Renal cortical epithelial cell (primary cell): ENCODE measurements at regions not wholly inside any gene's neighbourhood (a gene's known extent, or its start where the extent isn't known, plus 50 kb on each side); places are given as distances from the start of the nearest gene placed in this dataset.
"Not testable (repeated sequence)": the region's sequence is repeated elsewhere in the genome, so short reads cannot be mapped to it uniquely, and the experiment has no call there.

Experiments
- DNase-seq: peaks from one replicate; pipeline ENCODE4 v3.0.0-alpha.2; 2011; ENCODE audit warnings: low read depth

- no peak for DNase-seq
These were observed 147.1 kb upstream of the IFNG-AS1 start for GRCh38 chr12:67842124-67842523.

- DNase-seq = no peak
These were observed 146.0 kb upstream of the IFNG-AS1 start for GRCh38 chr12:67843257-67843656.

GRCh38 chr12:67852701-67853100, 136.5 kb upstream of the IFNG-AS1 start:
- no peak for DNase-seq

GRCh38 chr12:67853204-67853603, 136.0 kb upstream of the IFNG-AS1 start:
- no peak for DNase-seq

- peak; percentile 28 for DNase-seq
These were observed 134.9 kb upstream of the IFNG-AS1 start for GRCh38 chr12:67854351-67854750.

GRCh38 chr12:67855103-67855502, 134.1 kb upstream of the IFNG-AS1 start:
- no peak for DNase-seq

GRCh38 chr12:67871231-67871630, 118.0 kb upstream of the IFNG-AS1 start:
- DNase-seq = no peak

GRCh38 chr12:67873355-67873754, 115.9 kb upstream of the IFNG-AS1 start:
- no peak for DNase-seq

GRCh38 chr12:67876305-67876915, 112.8 kb upstream of the IFNG-AS1 start:
- no peak for DNase-seq

GRCh38 chr12:67877727-67878126, 111.5 kb upstream of the IFNG-AS1 start:
- no peak for DNase-seq

- DNase-seq = no peak
These were observed 109.3 kb upstream of the IFNG-AS1 start for GRCh38 chr12:67879937-67880336.

- no peak for DNase-seq
These were observed 107.7 kb upstream of the IFNG-AS1 start for GRCh38 chr12:67881565-67881964.

- DNase-seq = peak; percentile 35
These were observed 104.7 kb upstream of the IFNG-AS1 start for GRCh38 chr12:67884596-67884995.

- DNase-seq = peak; percentile 89
These were observed 103.7 kb upstream of the IFNG-AS1 start for GRCh38 chr12:67885375-67886169.

- DNase-seq = no peak
These were observed 102.2 kb upstream of the IFNG-AS1 start for GRCh38 chr12:67887065-67887464.

- DNase-seq = no peak
These were observed 99.3 kb upstream of the IFNG-AS1 start for GRCh38 chr12:67889931-67890330.

- no peak for DNase-seq
These were observed 98.5 kb upstream of the IFNG-AS1 start for GRCh38 chr12:67890726-67891258.

- DNase-seq = no peak
These were observed 97.7 kb upstream of the IFNG-AS1 start for GRCh38 chr12:67891596-67891995.

GRCh38 chr12:67892259-67893021, 96.8 kb upstream of the IFNG-AS1 start:
- no peak for DNase-seq

GRCh38 chr12:67893022-67893580, 96.1 kb upstream of the IFNG-AS1 start:
- peak; percentile 44 for DNase-seq

- DNase-seq = not testable (repeated sequence)
These were observed 88.8 kb upstream of the IFNG-AS1 start for GRCh38 chr12:67900418-67900817.

GRCh38 chr12:67909091-67909531, 80.1 kb upstream of the IFNG-AS1 start:
- peak; percentile 95 for DNase-seq
